GM12872 (cell line): ENCODE measurements at regions not wholly inside any gene's neighbourhood (a gene's known extent, or its start where the extent isn't known, plus 50 kb on each side); places are given as distances from the start of the nearest gene placed in this dataset.

Experiments
- TF ChIP-seq, protein P1 (sequence below): IDR thresholded peaks from 3 replicates; pipeline ENCODE4 v1.5.1; 2011; ENCODE audit warnings: low read depth, mild to moderate bottlenecking, low read length, moderate library complexity; ENCODE audit not compliant: insufficient read depth

DNA sequence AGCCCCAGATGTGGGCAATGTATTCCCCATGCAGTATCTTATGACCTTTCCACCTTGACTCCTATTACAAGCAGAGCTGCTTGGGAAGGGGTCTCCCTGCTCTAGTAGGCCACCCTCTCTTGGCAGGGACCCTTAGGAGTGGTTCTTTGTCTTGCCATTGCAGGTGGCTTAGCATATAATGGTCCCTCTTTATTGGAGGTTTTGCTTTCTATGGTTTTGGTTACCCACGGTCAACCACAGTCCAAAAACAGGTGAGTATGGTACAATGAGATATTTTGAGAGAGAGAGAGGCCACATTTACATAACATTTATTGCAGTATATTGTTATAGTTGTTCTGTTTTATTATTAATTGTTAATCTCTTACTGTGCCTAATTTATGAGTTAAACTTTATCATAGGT lies 472.8 kb upstream of the ASIC2 start:
- TF ChIP-seq, protein P1, sequence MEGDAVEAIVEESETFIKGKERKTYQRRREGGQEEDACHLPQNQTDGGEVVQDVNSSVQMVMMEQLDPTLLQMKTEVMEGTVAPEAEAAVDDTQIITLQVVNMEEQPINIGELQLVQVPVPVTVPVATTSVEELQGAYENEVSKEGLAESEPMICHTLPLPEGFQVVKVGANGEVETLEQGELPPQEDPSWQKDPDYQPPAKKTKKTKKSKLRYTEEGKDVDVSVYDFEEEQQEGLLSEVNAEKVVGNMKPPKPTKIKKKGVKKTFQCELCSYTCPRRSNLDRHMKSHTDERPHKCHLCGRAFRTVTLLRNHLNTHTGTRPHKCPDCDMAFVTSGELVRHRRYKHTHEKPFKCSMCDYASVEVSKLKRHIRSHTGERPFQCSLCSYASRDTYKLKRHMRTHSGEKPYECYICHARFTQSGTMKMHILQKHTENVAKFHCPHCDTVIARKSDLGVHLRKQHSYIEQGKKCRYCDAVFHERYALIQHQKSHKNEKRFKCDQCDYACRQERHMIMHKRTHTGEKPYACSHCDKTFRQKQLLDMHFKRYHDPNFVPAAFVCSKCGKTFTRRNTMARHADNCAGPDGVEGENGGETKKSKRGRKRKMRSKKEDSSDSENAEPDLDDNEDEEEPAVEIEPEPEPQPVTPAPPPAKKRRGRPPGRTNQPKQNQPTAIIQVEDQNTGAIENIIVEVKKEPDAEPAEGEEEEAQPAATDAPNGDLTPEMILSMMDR: no peak

DNA sequence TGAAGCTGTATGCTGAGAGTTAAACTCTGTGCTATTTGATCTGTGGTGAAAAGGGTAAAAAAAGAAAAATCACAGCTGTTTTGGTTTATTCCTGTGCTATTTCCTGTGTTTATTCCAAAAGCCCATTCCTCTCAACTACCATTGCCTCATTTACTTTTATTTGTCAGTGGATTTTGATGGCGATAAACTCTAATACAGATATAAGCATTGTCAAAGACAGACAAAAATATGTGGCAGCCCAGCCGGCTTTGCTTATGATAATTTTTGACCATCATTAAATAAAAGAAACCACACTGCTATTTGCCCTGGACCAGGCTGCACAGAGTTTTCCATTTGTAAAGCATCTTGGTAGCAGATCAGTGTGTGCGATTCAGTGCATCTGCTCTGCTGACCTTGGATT lies 473.6 kb upstream of the ASIC2 start:
- TF ChIP-seq, protein P1: no peak

DNA sequence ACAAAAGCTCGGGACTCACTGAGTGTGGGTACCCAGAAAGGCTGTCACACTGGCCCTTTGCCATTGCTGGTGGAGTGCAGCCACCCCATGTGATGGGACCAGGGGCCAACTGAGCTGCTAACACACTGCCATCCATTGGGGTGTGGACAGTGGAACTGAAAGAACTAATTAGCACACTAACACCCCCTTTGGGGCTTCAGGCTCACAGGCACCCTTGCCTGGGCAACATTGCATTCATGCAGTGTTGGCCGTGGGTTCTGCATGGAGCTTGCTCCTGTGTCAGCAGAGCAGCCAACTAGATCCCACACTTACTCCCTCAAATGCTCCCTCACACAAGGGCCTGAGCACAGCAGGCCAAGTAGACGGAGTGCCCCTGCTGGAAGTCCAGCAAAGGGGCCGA lies 476.0 kb upstream of the ASIC2 start:
- TF ChIP-seq, protein P1: no peak

DNA sequence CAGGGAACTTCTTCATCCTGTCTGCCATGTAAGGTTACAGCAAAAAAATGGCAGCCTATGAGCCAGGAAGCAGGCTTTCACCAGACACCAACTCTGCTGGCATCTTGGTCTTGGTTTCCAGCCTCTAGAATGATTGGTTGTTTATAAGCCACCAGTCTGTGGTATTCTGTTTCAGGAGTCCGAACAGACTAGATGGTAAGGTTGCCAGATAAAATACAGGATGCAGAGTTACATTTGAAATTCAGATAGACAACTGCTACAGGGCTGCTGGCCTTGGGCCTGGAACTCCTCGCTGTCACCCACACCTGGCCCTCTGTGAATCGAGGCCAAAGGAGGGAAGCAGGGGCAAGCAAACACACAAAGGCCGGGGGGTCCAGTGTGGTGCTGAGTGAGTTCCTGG lies 478.8 kb upstream of the CCL2 start:
- TF ChIP-seq, protein P1: no peak

DNA sequence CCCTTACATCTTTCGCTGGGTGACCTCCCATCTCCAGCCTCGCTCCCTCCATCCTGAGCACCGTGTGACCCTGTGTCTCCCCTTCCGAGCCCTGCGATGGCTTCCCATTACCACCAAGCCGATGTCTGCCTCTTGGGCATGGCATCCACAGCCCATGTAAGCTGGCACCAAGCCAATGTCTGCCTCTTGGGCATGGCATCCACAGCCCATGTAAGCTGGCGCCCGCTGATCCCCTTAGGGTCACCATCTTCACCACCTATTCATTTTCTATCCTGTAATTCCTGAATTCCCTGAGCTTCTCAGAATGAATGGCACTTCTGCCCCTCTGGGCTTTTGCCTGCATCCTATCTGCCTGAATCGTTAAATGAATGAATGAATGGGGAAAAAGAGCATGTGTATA lies 478.2 kb upstream of the CCL2 start:
- TF ChIP-seq, protein P1: no peak

DNA sequence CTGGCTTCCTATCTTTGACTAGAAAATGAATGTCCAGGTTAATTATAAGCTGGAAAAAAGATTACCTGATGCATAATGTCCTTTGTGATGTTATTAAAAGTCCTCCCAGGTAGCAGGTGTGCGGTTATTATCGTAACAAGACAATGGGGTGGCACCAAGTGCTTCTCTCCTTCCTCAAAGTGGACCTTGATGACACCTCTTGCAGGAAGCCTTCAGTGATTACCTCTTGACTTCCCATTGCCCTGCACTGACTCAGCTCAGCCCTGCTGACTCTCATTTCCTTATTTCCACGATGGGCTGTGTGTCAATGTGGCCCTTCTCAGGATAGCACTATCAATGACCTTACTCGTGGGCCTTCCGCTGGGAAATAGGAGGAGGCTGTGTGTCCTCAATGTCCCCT lies 477.4 kb upstream of the CCL2 start:
- TF ChIP-seq, protein P1: no peak

DNA sequence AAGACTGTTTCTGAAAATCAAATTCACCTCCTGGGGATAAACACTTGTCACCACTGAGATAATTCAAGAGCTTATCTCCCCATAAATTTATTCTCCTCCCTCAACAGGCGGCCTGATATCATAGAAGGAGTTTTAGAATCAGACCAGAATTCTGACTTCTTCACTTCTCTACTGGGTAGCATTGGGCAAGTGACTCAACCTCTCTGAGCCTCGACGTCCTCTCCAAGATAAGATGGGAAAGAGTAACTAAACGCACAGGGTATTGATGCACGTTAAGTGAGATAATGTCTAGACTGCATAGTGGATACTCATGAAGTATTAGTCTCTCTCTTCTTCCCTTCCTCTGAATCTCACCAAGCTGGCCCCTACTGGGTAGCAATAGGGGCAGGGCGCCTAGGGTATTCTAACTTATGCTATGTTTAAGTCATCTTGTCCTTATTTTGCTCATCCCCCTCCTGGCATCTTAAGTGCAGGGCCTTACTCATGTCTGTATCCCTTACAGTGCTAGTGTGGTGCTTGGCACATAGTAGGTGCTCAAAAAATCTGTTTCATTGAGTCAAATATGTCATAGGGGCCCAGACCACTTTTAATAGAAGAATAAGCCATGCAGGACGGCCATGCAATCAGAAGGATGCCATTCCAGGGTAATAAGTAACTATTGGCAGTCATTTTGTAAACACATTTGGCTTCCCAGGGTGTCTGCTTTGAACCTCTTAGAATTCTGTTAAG lies 476.4 kb upstream of the CCL2 start:
- TF ChIP-seq, protein P1: no peak
